ENCODE measurements at regions not wholly inside any gene's neighbourhood (a gene's known extent, or its start where the extent isn't known, plus 50 kb on each side); places are given as distances from the start of the nearest gene placed in this dataset.

DNA sequence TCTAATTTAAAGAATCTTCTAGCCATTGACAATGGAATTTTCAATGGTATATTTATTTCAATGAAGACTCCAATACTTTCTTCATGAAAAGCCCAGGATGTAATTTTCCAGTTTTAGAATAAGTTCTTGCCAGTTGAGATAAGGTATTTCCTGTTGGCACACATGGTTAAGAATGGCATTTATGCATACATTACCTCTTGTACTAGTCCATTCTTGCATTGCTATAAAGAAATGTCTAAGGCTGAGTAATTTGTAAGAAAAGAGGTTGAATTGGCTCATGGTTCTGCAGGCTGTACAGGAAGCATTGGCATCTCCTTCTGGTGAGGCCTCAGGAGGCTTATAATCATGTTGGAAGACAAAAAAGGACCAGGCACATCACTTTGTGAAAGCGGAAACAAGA lies 1179.6 kb downstream of the AMY1C start:
- peak overlapping the region; percentile 53 for H3K27ac Mint-ChIP-seq
- no peak for DNase-seq (ENCODE audit: low spot score, unreplicated experiment)
- H3K4me1 Mint-ChIP-seq (ENCODE audit: low read depth), result no peaks in the 10 kb centered on the region
- peaks cover 3% of the 10 kb centered on the region for H3K9me3 Mint-ChIP-seq (ENCODE audit: low read depth)
- TF ChIP-seq, protein P1, sequence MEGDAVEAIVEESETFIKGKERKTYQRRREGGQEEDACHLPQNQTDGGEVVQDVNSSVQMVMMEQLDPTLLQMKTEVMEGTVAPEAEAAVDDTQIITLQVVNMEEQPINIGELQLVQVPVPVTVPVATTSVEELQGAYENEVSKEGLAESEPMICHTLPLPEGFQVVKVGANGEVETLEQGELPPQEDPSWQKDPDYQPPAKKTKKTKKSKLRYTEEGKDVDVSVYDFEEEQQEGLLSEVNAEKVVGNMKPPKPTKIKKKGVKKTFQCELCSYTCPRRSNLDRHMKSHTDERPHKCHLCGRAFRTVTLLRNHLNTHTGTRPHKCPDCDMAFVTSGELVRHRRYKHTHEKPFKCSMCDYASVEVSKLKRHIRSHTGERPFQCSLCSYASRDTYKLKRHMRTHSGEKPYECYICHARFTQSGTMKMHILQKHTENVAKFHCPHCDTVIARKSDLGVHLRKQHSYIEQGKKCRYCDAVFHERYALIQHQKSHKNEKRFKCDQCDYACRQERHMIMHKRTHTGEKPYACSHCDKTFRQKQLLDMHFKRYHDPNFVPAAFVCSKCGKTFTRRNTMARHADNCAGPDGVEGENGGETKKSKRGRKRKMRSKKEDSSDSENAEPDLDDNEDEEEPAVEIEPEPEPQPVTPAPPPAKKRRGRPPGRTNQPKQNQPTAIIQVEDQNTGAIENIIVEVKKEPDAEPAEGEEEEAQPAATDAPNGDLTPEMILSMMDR (IDR thresholded peaks at IDR 0.05; ENCODE audit: unreplicated experiment), result no peak
- H3K27me3 Mint-ChIP-seq, result no peaks in the 10 kb centered on the region
- H3K36me3 Mint-ChIP-seq (ENCODE audit: insufficient read depth), result no peaks in the 10 kb centered on the region
- H3K4me3 Mint-ChIP-seq (ENCODE audit: low read depth), result no peak overlapping the region

DNA sequence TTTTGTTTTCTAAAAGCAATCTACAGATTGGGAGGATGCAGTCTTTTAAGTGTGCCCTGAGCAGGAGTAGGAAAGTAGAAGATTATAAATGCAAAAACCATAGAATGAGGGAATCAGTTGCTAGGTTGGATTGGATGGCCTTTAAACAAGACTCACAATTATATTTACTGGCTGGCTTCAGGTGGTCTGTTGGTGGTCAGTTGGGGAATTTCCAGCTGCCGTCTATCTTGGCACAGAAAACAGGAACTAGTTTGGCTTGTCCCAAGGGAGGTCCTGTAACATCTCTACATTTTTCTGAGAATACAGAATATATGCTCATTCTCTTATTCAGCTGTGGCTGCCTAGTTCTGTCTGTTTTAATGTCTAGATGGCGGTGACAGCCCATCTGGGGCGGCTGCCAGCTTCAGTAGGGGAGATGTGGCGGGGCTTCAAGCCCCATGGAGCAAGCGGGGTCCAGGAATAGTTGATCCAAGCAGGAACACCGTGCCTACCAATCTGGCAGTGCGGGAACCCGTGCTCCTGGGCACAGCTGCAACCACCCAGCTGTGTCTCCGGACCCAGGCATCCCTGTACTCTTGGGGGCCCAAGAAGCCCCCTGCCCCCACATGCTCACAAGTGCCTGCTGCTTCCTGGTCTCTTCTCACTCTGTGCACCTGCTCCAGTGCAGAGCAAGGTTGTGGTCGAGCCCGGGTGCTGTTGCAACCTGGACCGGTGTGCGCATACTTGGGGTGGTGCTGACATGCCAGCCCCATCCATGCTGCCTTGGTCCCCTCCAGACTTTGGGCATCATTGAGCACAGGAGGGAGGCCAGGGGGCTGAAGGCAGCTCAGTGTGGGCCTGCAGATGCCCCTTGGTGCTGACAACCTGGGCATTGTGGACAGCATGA lies 1182.6 kb downstream of the AMY1C start:
- H3K4me3 Mint-ChIP-seq (ENCODE audit: low read depth), result no peak overlapping the region
- no peak for DNase-seq (ENCODE audit: low spot score, unreplicated experiment)
- H3K9me3 Mint-ChIP-seq (ENCODE audit: low read depth), result peaks cover 3% of the 10 kb centered on the region
- no peaks in the 10 kb centered on the region for H3K36me3 Mint-ChIP-seq (ENCODE audit: insufficient read depth)
- H3K27ac Mint-ChIP-seq, result no peak overlapping the region
- TF ChIP-seq, protein P1 (IDR thresholded peaks at IDR 0.05; ENCODE audit: unreplicated experiment), result no peak
- no peaks in the 10 kb centered on the region for H3K27me3 Mint-ChIP-seq
- no peaks in the 10 kb centered on the region for H3K4me1 Mint-ChIP-seq (ENCODE audit: low read depth)

DNA sequence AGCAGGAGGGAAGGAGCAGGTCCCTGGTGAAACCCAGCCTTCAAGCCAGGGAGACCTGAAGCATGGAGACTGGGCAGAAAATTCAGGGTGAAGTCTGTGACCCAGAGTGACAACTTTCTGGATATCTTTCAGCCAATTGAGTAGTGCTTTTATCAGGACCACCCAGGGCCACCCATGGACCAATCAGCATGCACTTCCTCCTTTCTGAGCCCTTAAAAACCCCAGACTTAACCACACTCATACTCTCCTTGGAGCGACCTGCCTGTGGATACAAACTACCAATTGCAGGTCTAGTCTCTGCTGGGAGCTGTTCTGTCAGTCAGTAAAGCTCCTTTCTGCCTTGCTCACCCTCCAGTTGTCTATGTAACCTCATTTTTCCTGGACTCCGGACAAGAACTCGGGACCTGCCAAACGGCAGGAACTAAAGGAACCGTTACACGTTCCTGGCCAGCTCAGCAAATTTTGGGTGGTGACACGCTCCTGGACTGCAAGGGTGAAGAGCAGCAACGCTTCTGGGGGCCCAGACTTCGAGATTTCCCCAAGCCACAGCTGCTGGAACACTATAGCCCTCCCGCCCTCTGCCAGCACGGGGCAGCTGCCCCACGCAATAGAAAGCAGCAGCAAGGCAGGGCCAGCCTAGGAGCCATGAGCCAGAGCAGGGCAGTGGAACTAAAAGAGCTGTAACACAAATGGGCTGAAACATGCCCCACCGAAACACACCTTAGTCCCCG lies 1183.4 kb downstream of the AMY1C start:
- H3K9me3 Mint-ChIP-seq (ENCODE audit: low read depth), result peaks cover 4% of the 10 kb centered on the region
- no peaks in the 10 kb centered on the region for H3K36me3 Mint-ChIP-seq (ENCODE audit: insufficient read depth)
- H3K4me3 Mint-ChIP-seq (ENCODE audit: low read depth), result no peak overlapping the region
- no peak for DNase-seq (ENCODE audit: low spot score, unreplicated experiment)
- H3K27me3 Mint-ChIP-seq, result no peaks in the 10 kb centered on the region
- TF ChIP-seq, protein P1 (IDR thresholded peaks at IDR 0.05; ENCODE audit: unreplicated experiment), result no peak
- no peaks in the 10 kb centered on the region for H3K4me1 Mint-ChIP-seq (ENCODE audit: low read depth)
- H3K27ac Mint-ChIP-seq, result no peak overlapping the region

DNA sequence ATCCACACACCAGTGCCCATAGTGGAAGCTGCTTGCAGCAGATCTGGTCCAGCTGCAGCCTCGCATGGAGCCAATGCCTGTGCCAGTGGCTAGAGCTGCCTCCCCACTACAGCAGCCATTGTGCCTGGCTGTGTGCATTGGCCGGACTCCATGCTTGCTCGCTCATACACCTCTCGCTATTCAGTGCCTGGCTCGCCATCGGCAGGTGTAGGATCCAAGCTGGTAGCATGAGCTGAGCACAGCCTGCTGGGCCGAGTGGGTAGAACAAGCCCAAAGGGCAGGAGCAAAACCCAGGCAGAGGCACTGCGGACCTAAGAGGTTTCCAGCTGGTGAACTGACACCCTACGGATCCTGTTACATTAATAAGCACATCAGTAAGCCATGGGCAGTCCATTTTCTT lies 1184.1 kb downstream of the AMY1C start:
- no peak overlapping the region for H3K27ac Mint-ChIP-seq
- TF ChIP-seq, protein P1 (IDR thresholded peaks at IDR 0.05; ENCODE audit: unreplicated experiment), result no peak
- no peaks in the 10 kb centered on the region for H3K36me3 Mint-ChIP-seq (ENCODE audit: insufficient read depth)
- H3K4me3 Mint-ChIP-seq (ENCODE audit: low read depth), result no peak overlapping the region
- peaks cover 7% of the 10 kb centered on the region for H3K9me3 Mint-ChIP-seq (ENCODE audit: low read depth)
- no peaks in the 10 kb centered on the region for H3K4me1 Mint-ChIP-seq (ENCODE audit: low read depth)
- H3K27me3 Mint-ChIP-seq, result no peaks in the 10 kb centered on the region
- DNase-seq (ENCODE audit: low spot score, unreplicated experiment), result no peak

DNA sequence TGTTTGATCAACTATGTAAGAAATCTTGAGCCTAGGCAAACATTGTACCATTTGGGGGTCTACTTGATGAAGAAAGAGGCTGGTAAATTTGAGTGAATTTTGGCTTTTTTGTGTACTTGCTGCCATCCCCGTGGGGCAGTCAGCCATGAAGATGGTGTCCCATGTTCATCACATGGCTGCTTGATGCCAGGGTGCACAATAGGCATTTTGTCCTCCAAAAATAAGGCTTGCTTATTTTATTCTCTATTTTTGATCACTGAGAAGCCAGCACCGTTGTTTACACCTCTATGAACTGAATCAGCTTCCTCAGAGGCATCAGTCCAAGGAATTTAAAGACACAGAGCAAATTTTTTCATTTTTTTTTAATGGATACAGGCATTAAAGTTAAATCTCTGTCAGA lies 1195.7 kb downstream of the AMY1C start:
- Mint-ChIP-seq H3K27ac (no peak overlapping the region), H3K9me3 (ENCODE audit: low read depth) (peaks cover 9% of the 10 kb centered on the region), H3K27me3 (no peaks in the 10 kb centered on the region), H3K4me3 (ENCODE audit: low read depth) (no peak overlapping the region), H3K36me3 (ENCODE audit: insufficient read depth) (no peaks in the 10 kb centered on the region), H3K4me1 (ENCODE audit: low read depth) (no peaks in the 10 kb centered on the region)
- TF ChIP-seq, protein P1 (IDR thresholded peaks at IDR 0.05; ENCODE audit: unreplicated experiment), result no peak
- DNase-seq (ENCODE audit: low spot score, unreplicated experiment), result no peak

Data from progenitor cell of endocrine pancreas (in vitro differentiated cells).